ENCODE measurements at regions not wholly inside any gene's neighbourhood (a gene's known extent, or its start where the extent isn't known, plus 50 kb on each side); places are given as distances from the start of the nearest gene placed in this dataset.

GRCh38 chr10:130737621-130738020 is 573.9 kb downstream of the TCERG1L start:
- DNase-seq: no peak

- no peak for DNase-seq
These were observed 572.3 kb downstream of the TCERG1L start for GRCh38 chr10:130739016-130739756.

- no peak for DNase-seq
These were observed 571.8 kb downstream of the TCERG1L start for GRCh38 chr10:130739757-130740145.

GRCh38 chr10:130740166-130740565 is 571.4 kb downstream of the TCERG1L start:
- no peak for DNase-seq

- DNase-seq: no peak
These were observed 570.4 kb downstream of the TCERG1L start for GRCh38 chr10:130740915-130741750.

- DNase-seq: no peak
These were observed 569.3 kb downstream of the TCERG1L start for GRCh38 chr10:130741901-130742855.

- DNase-seq: no peak
These were observed 568.4 kb downstream of the TCERG1L start for GRCh38 chr10:130742941-130743675.

- no peak for DNase-seq
These were observed 567.7 kb downstream of the TCERG1L start for GRCh38 chr10:130743751-130744271.

- no peak for DNase-seq
These were observed 566.9 kb downstream of the TCERG1L start for GRCh38 chr10:130744631-130745030.

- no peak for DNase-seq
These were observed 566.3 kb downstream of the TCERG1L start for GRCh38 chr10:130745251-130745650.

GRCh38 chr10:130745821-130746220 is 565.7 kb downstream of the TCERG1L start:
- no peak for DNase-seq

GRCh38 chr10:130746311-130746710 is 565.2 kb downstream of the TCERG1L start:
- no peak for DNase-seq

- no peak for DNase-seq
These were observed 564.2 kb downstream of the TCERG1L start for GRCh38 chr10:130747356-130747755.

- DNase-seq: no peak
These were observed 563.6 kb downstream of the TCERG1L start for GRCh38 chr10:130747946-130748345.

GRCh38 chr10:130748409-130749057 is 563.0 kb downstream of the TCERG1L start:
- DNase-seq: no peak

GRCh38 chr10:130749911-130750310 is 561.6 kb downstream of the TCERG1L start:
- no peak for DNase-seq

GRCh38 chr10:130750441-130750840 is 561.1 kb downstream of the TCERG1L start:
- DNase-seq: no peak

- DNase-seq: no peak
These were observed 560.2 kb downstream of the TCERG1L start for GRCh38 chr10:130751106-130751840.

GRCh38 chr10:130751851-130752250 is 559.7 kb downstream of the TCERG1L start:
- DNase-seq: no peak

GRCh38 chr10:130756651-130757050 is 554.9 kb downstream of the TCERG1L start:
- DNase-seq: no peak

- no peak for DNase-seq
These were observed 554.2 kb downstream of the TCERG1L start for GRCh38 chr10:130757271-130757670.
